GM18867 (cell line): ENCODE measurements at regions not wholly inside any gene's neighbourhood (a gene's known extent, or its start where the extent isn't known, plus 50 kb on each side); places are given as distances from the start of the nearest gene placed in this dataset.
"Not testable (repeated sequence)": the region's sequence is repeated elsewhere in the genome, so short reads cannot be mapped to it uniquely, and the experiment has no call there.

ENCODE experiments used
- ATAC-seq: cut with Tn5 transposase; IDR thresholded peaks from one replicate; pipeline ENCODE4 v1.9.1; 2021; ENCODE audit warnings: mild to moderate bottlenecking, moderate library complexity; ENCODE audit not compliant: unreplicated experiment

DNA sequence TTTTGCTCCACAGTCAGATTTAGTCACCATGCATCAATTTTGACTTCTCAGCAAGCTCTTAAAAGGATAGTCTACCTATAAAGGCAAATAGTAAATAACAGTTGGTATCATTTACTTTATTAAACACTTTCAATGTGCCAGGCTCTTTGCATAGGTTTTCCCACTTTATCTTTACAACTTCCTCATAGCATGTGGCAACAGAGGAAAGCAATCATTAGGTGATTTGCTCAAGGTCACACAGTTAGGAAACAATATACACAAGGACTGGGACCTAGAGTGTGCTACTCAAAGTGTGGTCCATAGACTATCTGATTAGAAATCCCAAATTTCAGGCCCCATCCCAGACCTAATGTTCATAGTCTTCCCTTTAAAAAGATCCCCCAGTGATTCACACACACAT is 212.3 kb downstream of the MTERF1 start:
- ATAC-seq, result no peak

DNA sequence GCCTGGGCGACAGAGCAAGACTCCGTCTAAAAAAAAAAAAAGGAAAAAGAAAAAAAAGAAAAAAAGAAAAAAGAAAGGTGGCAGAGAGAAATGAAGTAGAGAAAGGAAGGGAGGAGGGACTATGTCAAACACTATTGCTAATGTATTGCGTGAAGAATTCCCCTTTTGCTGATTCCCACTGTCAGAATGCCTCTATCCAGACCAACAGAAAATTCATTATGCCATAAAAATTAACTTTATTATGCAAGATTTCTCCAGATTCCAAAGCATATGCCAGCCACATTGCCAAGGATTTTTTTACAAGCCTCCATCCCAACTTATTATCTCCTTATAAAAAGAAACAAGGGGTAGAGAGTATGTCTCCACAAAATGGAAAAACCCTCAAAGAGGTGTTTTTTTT is 209.3 kb downstream of the MTERF1 start:
- ATAC-seq, result no peak

- no peak for ATAC-seq
Measured at GRCh38 chr7:91674470-91674869, 206.0 kb downstream of the MTERF1 start.

DNA sequence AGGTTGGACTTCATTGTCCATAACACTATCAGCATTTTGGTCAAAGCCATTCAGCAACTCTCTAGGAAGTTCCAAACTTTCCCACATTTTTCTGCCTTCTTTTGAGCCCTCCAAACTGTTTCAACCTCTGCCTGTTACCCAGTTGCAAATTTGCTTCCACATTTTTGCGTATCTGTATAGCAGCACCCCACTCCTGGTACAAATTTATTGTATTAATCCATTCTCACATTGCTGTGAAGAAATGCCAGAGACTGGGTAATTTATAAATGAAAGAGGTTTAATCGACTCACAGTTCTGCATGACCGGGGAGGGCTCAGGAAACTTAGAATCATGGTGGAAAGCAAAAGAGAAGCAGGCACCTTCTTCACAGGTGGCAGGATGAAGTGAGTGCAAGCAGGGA is 198.8 kb downstream of the MTERF1 start:
- ATAC-seq, result no peak

DNA sequence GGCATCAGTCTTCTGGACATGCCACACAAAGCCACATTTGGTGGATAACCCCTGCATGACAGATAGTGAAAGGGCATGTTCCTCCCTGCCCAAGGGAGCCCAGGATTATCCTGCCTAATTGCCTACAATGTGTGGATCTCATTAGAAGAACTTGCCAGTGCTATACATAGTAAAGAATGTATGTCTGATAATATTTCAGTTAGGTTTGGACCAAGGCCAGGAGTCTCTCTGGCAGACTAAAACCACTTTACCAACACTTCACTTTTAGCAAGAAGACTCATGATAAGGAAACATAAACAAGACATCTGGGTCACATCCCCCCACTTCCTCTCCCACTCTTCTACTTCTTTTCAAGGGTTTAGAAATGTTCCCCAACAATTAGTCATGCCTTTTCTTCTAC is 196.7 kb downstream of the MTERF1 start:
- no peak for ATAC-seq

GRCh38 chr7:91685544-91685943 is 195.0 kb downstream of the MTERF1 start:
- no peak for ATAC-seq

DNA sequence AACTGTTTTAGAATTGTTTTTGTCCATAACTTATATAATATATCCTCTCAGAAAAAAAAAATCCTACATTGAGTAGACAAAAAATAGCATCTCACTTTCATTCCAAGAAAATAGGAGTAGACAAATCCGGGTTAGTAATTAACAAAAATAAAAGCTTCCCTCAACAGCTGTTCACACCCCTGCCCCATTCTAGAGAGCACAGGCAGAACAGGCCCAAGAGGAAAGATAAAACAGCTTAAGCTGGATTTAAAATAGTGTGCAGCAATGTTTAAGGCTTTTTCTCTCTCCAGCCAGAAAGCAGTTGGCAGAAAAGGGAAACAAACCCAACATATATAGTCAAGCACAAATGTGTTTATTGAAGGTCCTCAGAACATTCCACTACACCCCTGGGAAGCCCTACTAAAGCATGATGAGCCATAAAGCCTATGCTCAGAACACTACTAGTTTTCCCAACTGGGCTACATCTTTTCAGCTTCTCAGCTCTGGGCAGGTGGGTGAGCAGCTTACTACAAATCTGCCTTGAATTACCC is 189.9 kb downstream of the MTERF1 start:
- ATAC-seq, result no peak

GRCh38 chr7:91691865-91692264 is 188.6 kb downstream of the MTERF1 start:
- ATAC-seq, result no peak

DNA sequence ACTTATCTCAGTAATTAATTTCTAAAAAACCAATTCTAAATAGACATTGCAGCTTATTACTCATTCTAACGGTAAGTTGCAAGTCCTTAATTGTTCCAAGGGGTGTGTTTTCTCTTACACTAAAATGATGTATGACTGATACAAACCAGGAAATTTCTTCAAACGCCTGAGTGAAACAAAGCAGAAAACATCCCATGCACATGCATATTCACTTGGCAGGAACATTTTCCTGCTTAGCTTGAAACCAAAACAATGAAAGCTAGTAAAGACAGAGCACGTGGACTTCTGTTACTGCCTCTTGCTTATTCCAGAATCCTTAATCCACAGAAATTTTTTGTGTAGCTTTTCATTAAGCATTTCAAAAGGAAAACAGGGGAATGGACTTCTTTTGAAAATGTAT is 187.7 kb downstream of the MTERF1 start:
- no peak for ATAC-seq

GRCh38 chr7:91694351-91694841 is 186.1 kb downstream of the MTERF1 start:
- no peak for ATAC-seq

GRCh38 chr7:91710881-91711280 is 169.6 kb downstream of the MTERF1 start:
- no peak for ATAC-seq

DNA sequence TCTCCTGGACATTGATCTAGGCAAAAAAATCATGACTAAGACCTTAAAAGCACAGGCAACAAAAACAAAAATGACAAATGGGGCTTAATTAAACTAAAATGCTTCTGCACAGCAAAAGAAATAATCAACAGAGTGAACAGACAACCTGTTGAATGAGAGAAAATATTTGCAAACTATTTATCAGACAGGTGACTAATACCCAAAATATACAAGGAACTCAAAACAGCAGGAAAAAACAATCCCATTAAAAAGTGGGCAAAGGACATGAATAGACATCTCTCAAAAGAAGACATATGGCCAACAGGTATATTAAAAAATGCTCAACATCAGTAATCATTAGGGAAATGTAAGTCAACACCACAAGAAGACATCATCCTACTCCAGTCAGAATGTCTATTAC is 166.8 kb downstream of the MTERF1 start:
- ATAC-seq, result no peak

GRCh38 chr7:91717681-91718470 is 162.6 kb downstream of the MTERF1 start:
- no peak for ATAC-seq

DNA sequence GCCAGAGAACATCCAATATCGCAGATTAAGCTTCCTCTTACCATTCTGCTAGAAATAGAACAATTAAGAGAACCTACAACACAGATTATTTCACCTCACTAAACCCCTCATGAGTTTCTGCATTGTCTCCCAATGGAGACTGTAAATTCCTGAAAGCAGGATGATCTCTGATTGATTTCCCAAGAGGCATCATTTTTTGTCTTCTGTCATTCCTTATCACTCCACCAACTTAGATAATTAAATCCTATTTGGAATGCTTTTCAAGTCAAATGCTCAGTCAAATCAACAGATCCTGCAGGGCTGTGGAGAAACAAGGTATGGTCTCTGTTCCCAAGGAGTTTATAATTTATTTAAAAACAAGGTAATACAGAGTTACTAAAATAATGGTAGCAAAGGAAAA is 161.5 kb downstream of the MTERF1 start:
- no peak for ATAC-seq

- ATAC-seq, result no peak
Measured at GRCh38 chr7:91720260-91720937, 160.1 kb downstream of the MTERF1 start.

- ATAC-seq, result no peak
Measured at GRCh38 chr7:91722831-91723230, 157.7 kb downstream of the MTERF1 start.

- not testable (repeated sequence) for ATAC-seq
Measured at GRCh38 chr7:91729046-91729445, 151.5 kb downstream of the MTERF1 start.

GRCh38 chr7:91731976-91732375 is 148.5 kb downstream of the MTERF1 start:
- no peak for ATAC-seq

DNA sequence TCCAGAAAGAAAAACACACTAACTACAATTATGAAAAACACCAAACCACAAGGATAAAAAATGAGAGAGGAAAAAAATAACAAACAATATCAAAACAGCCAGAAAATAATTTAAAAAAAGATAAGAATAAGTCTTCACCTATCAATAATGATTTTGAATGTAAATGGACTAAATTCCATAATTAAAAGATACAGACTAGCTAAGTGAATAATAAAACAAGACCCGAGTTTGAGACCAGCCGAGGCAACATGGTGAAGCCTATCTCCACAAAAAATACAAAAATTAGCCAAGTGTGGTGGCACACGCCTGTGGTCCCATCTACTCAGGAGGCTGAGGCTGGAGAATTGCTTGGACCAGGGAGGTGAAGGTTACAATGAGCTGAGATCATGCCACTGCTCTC is 131.1 kb downstream of the MTERF1 start:
- no peak for ATAC-seq

GRCh38 chr7:91750091-91750490 is 130.4 kb downstream of the MTERF1 start:
- ATAC-seq, result no peak

- no peak for ATAC-seq
Measured at GRCh38 chr7:91752102-91752501, 128.4 kb downstream of the MTERF1 start.

DNA sequence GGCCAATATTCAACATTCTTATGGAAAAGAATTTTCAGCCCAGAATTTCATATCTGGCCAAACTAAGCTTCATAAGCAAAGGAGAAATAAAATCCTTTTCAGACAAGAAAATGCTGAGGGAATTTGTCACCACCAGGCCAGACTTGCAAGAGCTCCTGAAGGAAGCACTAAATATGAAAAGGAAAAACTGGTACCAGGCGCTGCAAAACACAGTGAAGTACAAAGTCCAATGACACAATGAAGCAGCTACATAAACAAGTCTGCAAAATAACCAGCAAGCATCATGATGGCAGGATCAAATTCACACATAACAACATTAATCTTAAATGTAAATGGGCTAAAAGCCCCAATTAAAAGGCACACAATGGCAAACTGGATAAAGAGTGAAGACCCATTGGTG is 126.2 kb downstream of the MTERF1 start:
- ATAC-seq, result not testable (repeated sequence)
